ENCODE measurements at regions not wholly inside any gene's neighbourhood (a gene's known extent, or its start where the extent isn't known, plus 50 kb on each side); places are given as distances from the start of the nearest gene placed in this dataset.
"Not testable (repeated sequence)": the region's sequence is repeated elsewhere in the genome, so short reads cannot be mapped to it uniquely, and the experiment has no call there.

GRCh38 chr7:65510187-65510538 lies 136.5 kb downstream of the ZNF92 start:
- Histone ChIP-seq H3K4me1 (replicated peaks in 1 of 2; ENCODE audit: control insufficient read depth in 2 of 2, insufficient read depth in 2 of 2, low read length in 2 of 2) (peaks cover 0 to 17% of the 10 kb centered on the region in 2 experiments; a peak in 2 of 5 replicates), H3K9ac (ENCODE audit: insufficient read depth in 1 of 2, low read depth in 2 of 2, low read length in 2 of 2) (peak overlapping the region; percentile 60 to 94; a peak in 3 of 4 replicates), H2AFZ (ENCODE audit: low read depth, low read length) (peak overlapping the region; percentile 46), H3K4me2 (ENCODE audit: insufficient read depth, low read length) (peak overlapping the region; percentile 28), H3K4me3 (peak overlapping the region; percentile 87)
- DNase-seq (ENCODE audit: extremely low read depth in 1 of 4, low spot score in 3 of 4); BruUV-seq (replicated peaks); H3K9me3 ChIP-seq (replicated peaks; ENCODE audit: control insufficient read depth, insufficient read depth, low read depth, low read length); H3K79me2 ChIP-seq (ENCODE audit: control insufficient read depth, insufficient read depth, low read length); CTCF ChIA-PET (ENCODE audit: low intra/inter-chr PET ratio); H4K20me1 ChIP-seq (replicated peaks; ENCODE audit: control insufficient read depth, insufficient read depth, low read length); ATAC-seq; H3K27me3 ChIP-seq (ENCODE audit: control insufficient read depth in 2 of 2, insufficient read depth in 2 of 2, low read length in 2 of 2); H3K9me1 ChIP-seq (ENCODE audit: control insufficient read depth, insufficient read depth, low read length); H3K36me3 ChIP-seq (ENCODE audit: control insufficient read depth, insufficient read depth, low read length); intact Hi-C loops (cut with micrococcal nuclease); FAIRE-seq; H3K27ac ChIP-seq (ENCODE audit: extremely low read depth, low read depth, low read length): not testable (repeated sequence)
- 24% methylated on average over 1 of the region's 1 CpG for WGBS (ENCODE audit: insufficient coverage, low coverage, missing lambda C conversion rate)
- in situ Hi-C loops (cut with MboI): loop anchor here (10.0 kb wide), 1 partner anchor 395 kb away; no protein-coding TSS in a partner anchor
- POLR2A ChIA-PET: interaction anchor here (0.7 kb wide), 2 partner anchors 606 to 653 kb away, joined by 3 to 4 read pairs; no protein-coding TSS in a partner anchor
- peak; percentile 99 for TF ChIP-seq EZH2 (IDR thresholded peaks at IDR 0.05; ENCODE audit: borderline replicate concordance, low read depth, low read length)
- peak; percentile 31 to 50; a peak in 1 of 4 replicates for TF ChIP-seq KDM1A (IDR thresholded peaks at IDR 0.05)

DNA sequence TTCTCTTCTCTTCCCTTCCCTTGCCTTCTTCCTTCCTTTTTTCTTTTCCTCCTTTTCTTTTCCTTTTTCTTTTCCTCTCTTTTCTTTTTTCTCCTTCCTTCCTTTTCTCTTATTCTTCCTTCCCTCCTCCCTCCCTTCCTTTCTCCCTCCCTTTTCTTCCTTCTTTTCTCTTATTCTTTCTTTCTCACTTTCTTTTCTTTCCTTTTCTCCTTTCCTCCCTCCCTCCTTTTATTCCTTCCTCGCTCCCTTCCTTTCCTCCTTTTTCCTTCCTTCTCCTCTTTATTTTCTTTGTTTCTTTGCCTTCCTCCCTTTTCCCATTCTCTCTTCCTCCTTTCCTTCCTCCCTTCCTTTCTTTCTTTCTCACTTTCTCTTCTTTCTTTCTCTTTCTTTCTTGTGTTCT lies 146.1 kb downstream of the ZNF92 start:
- BruUV-seq (replicated peaks); FAIRE-seq: not testable (repeated sequence)

DNA sequence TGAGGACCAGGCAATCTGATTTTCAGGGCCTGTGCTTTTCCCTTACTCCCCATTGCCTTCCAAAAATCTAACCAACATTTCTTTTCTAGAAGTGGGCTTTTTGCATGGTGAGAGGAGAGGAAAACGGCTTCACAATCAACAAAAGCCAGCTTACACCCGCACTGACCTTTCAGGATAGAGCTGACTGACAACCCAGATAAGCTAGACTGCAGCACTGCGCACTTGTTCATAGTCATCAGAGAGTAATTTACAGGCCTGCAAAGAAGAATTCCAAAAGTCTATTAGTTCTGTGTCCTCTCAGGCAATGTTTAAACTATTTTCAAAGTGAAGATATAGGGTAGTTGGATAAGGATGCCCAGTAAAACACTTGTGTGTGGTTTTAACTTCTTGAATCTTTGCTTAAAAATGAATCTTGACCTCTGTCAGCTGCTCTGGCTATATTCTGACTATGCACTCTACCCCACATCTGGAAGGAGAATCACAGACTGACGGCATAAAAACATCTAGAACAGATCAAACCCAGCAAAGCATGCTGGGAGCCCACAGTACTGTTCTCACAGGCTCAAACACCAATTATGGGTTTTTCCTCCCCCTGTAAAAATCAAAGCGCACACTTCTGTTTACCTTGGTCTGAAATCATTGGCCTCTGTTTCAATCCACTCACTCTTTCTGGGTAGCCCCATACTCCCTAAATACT lies 172.0 kb downstream of the ZNF92 start:
- DNase-seq (ENCODE audit: extremely low read depth in 1 of 4, low spot score in 3 of 4); H3K79me2 ChIP-seq (ENCODE audit: control insufficient read depth, insufficient read depth, low read length); intact Hi-C loops (cut with micrococcal nuclease); H3K9me1 ChIP-seq (ENCODE audit: control insufficient read depth, insufficient read depth, low read length); H3K9me3 ChIP-seq (replicated peaks; ENCODE audit: control insufficient read depth, insufficient read depth, low read depth, low read length); H3K4me2 ChIP-seq (ENCODE audit: insufficient read depth, low read length); H3K9ac ChIP-seq (ENCODE audit: insufficient read depth in 1 of 2, low read depth in 2 of 2, low read length in 2 of 2); POLR2A ChIA-PET; in situ Hi-C loops (cut with MboI); FAIRE-seq; H3K36me3 ChIP-seq (ENCODE audit: control insufficient read depth, insufficient read depth, low read length); H3K4me1 ChIP-seq (replicated peaks in 1 of 2; ENCODE audit: control insufficient read depth in 2 of 2, insufficient read depth in 2 of 2, low read length in 2 of 2); BruUV-seq (replicated peaks); CTCF ChIA-PET (ENCODE audit: low intra/inter-chr PET ratio); H3K27ac ChIP-seq (ENCODE audit: extremely low read depth, low read depth, low read length); H3K4me3 ChIP-seq; H3K27me3 ChIP-seq (ENCODE audit: control insufficient read depth in 2 of 2, insufficient read depth in 2 of 2, low read length in 2 of 2); H4K20me1 ChIP-seq (replicated peaks; ENCODE audit: control insufficient read depth, insufficient read depth, low read length); H2AFZ ChIP-seq (ENCODE audit: low read depth, low read length): not testable (repeated sequence)
- WGBS (ENCODE audit: insufficient coverage, low coverage, missing lambda C conversion rate): no CpG with 5 or more reads among the region's 5 CpGs
- ATAC-seq: peak; percentile 96

More for the DNA sequence above, 146.1 kb downstream of the ZNF92 start:
- CTCF ChIA-PET (ENCODE audit: low intra/inter-chr PET ratio); intact Hi-C loops (cut with micrococcal nuclease); H3K9ac ChIP-seq (ENCODE audit: insufficient read depth in 1 of 2, low read depth in 2 of 2, low read length in 2 of 2); H2AFZ ChIP-seq (ENCODE audit: low read depth, low read length); H3K9me1 ChIP-seq (ENCODE audit: control insufficient read depth, insufficient read depth, low read length); H3K9me3 ChIP-seq (replicated peaks; ENCODE audit: control insufficient read depth, insufficient read depth, low read depth, low read length); DNase-seq (ENCODE audit: extremely low read depth in 1 of 4, low spot score in 3 of 4); ATAC-seq; H3K4me2 ChIP-seq (ENCODE audit: insufficient read depth, low read length); H3K36me3 ChIP-seq (ENCODE audit: control insufficient read depth, insufficient read depth, low read length); H3K79me2 ChIP-seq (ENCODE audit: control insufficient read depth, insufficient read depth, low read length); POLR2A ChIA-PET; H3K27ac ChIP-seq (ENCODE audit: extremely low read depth, low read depth, low read length); H3K4me3 ChIP-seq; H3K27me3 ChIP-seq (ENCODE audit: control insufficient read depth in 2 of 2, insufficient read depth in 2 of 2, low read length in 2 of 2); H4K20me1 ChIP-seq (replicated peaks; ENCODE audit: control insufficient read depth, insufficient read depth, low read length); H3K4me1 ChIP-seq (replicated peaks in 1 of 2; ENCODE audit: control insufficient read depth in 2 of 2, insufficient read depth in 2 of 2, low read length in 2 of 2): not testable (repeated sequence)
- TF ChIP-seq, protein P1, sequence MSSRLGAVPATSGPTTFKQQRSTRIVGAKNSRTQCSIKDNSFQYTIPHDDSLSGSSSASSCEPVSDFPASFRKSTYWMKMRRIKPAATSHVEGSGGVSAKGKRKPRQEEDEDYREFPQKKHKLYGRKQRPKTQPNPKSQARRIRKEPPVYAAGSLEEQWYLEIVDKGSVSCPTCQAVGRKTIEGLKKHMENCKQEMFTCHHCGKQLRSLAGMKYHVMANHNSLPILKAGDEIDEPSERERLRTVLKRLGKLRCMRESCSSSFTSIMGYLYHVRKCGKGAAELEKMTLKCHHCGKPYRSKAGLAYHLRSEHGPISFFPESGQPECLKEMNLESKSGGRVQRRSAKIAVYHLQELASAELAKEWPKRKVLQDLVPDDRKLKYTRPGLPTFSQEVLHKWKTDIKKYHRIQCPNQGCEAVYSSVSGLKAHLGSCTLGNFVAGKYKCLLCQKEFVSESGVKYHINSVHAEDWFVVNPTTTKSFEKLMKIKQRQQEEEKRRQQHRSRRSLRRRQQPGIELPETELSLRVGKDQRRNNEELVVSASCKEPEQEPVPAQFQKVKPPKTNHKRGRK (tag; IDR thresholded peaks at IDR 0.05): peak; percentile 88
- in situ Hi-C loops (cut with MboI): loop anchor here (10.0 kb wide), 1 partner anchor 405 kb away; no protein-coding TSS in a partner anchor
- 43% methylated on average over 1 of the region's 1 CpG for WGBS (ENCODE audit: insufficient coverage, low coverage, missing lambda C conversion rate)

Data from K562 (cell line).